ENCODE measurements at regions not wholly inside any gene's neighbourhood (a gene's known extent, or its start where the extent isn't known, plus 50 kb on each side); places are given as distances from the start of the nearest gene placed in this dataset.
"Not testable (repeated sequence)": the region's sequence is repeated elsewhere in the genome, so short reads cannot be mapped to it uniquely, and the experiment has no call there.

DNA sequence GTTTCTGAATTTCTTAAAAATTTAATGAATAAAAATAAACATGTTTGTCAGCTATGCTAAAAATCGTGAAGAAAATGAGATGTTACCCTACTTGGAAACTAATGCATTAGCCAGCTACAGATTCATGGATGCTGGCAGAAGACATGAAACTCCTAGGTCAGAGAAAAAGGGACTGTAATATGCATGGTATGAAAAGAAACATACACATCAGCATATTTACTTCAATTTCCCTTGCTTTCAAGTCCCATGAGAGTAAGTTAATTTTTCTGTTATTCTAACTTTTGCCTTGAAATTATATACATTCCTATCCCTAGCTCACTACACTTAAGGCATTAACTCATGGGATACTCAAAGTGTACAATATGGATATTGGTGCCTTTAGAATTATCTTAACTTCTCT lies 2041.4 kb upstream of the LRRTM1 start:
- DNase-seq = no peak

DNA sequence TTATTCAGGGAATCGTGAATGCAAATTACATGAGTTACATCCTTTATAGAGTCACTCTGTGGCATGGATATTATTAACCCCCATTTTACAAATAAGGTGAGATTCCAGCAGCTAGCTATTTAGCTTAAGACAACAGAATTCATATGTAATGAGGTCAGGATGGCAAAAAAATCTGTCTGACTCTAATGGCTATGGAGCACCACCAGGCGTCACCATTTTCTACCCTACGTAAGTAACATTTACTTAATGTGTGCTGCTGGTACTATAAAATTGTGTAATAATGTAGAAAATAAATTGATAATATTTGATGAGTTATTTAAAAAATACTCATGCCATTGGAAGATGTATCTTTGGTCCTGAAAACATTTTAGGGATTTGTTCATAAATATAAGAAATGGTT lies 2040.1 kb upstream of the LRRTM1 start:
- no peak for DNase-seq

GRCh38 chr2:82342356-82342755 lies 2037.8 kb upstream of the LRRTM1 start:
- DNase-seq = no peak

DNA sequence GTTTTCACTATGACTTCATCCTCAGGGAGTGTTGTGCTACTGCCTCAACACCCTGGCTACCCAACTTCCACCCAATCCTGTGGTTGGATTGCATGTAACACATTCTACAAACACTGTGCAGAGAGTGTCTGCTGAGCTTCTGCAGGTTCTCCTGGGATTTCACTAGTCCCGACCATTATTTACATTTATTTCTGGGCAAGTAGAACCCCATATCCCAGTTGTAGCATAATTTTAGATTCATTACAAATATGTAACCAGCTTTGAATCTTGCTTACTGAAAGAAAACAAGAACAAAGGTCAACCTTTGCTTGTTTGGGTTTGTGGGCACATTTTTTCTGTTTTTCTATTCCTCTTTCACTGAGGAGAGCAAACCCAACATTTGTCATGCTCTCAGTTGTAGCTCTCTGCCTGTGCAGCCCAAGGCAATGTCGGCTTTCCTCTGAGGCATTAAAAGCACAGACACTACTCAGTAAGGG lies 2036.1 kb upstream of the LRRTM1 start:
- no peak for DNase-seq

DNA sequence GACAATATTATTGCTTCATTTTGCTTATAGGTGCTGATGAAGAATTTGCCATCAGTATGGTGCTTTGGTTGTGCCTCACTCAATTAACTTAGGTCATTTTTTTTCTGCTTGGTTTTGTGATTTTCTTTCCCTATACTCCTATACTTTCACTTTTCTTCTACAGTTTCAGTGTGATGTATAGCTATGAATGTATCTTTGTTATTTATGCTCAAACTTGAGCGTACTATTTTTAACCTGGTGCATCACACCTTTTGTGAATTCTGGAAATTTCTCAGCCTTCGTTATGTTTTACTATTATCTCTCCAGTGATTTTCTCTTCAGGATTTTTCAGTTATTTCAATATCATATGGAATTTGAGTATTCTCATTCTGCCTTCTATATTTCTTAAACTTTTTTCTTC lies 2035.3 kb upstream of the LRRTM1 start:
- no peak for DNase-seq

GRCh38 chr2:82333697-82334096 lies 2029.1 kb upstream of the LRRTM1 start:
- no peak for DNase-seq

DNA sequence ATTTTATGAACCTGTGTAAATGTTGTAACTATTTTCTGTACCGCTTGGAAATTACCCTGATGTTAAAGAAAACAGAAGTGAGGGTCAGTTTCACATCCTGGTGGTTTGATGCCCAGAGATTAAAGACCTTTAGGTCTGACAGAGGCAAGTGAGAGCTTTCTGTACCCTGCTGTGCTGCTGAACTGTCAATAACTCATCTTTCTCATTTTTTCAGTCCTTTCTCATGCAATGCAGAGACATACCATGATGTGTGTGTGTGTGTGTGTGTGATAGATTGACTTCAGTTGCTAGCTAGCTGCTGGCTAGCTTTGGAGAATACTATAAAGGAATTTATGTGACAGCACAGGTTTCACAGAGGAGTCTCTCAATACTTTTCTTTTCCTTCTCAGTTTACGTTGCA lies 2025.6 kb upstream of the LRRTM1 start:
- DNase-seq = no peak

- not testable (repeated sequence) for DNase-seq
These were observed 2021.7 kb upstream of the LRRTM1 start for GRCh38 chr2:82326180-82326767.

GRCh38 chr2:82320296-82320695 lies 2015.7 kb upstream of the LRRTM1 start:
- no peak for DNase-seq

DNA sequence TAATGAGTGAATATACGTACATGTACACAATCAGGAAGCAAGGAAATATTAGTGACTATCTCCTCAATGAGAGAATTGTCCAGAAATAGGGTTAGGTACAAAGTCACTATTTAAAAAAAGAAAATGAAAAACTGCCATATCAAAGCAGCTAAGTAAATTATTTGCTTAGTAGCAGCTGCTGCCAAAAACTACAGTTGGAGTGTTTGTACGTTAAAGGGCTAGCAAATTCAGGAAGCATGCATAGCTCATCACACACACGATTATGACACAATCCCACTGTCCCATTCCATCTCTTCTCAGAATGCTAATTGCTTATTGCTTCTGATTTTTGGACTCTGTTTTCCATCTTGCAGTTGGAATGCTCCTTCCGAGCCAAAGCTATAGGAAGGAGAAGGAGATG lies 2012.5 kb upstream of the LRRTM1 start:
- no peak for DNase-seq

DNA sequence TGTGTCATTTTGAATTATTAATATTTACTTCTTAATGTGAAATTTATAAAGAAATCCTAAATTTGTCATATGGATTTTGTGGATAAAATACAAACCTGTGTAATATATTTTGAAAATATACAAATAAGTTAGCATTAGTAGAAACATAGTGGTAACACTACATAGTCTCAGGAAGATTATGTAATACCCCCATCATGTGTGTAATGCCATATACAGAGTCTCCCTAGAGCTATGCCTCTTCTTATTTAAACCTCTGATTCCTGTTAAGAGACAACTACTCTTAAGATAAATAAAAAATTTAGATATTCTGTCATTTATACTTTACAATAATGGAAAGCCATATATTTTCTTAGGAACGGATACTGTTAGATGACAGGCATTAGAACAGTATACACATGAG lies 2012.0 kb upstream of the LRRTM1 start:
- no peak for DNase-seq

GRCh38 chr2:82314836-82315472 lies 2010.4 kb upstream of the LRRTM1 start:
- DNase-seq = no peak

DNA sequence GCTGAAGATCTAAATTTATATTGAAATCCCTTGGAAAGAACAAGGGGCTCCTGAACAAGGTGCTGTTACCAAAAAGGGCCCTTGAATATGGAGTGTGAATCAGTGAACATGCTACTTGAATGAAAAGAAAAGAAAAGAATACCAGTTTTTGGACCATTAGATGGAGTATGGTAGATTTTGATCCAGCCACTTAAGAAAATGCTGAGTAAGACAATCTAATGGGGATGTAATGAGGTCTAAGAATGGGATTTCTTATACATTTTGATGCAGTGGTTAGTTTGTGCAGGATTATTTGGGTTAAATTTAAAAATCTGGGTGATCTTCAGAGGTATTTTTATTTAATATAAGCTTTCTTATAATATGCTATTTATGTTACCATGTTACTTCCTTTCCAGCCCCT lies 2003.0 kb upstream of the LRRTM1 start:
- no peak for DNase-seq

GRCh38 chr2:82301506-82301905 lies 1997.0 kb upstream of the LRRTM1 start:
- DNase-seq = no peak

DNA sequence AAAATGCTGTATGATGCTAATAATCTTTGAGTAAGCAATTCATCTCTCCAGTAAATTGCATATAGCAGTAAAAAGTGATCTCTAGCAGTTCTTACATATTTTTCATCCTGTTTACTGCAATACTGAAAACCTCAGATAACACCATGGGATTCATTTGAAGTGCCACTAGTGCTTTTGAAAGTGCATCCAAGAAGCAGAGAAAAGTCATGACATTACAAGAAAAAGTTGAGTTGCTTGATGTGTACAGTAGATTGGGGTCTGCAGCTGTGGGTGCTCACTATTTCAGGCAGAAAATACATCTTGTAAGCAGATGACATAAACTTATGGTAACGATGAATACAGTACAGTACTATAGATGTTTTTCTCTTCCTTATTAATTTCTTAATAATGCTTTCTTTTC lies 1984.9 kb upstream of the LRRTM1 start:
- no peak for DNase-seq

DNA sequence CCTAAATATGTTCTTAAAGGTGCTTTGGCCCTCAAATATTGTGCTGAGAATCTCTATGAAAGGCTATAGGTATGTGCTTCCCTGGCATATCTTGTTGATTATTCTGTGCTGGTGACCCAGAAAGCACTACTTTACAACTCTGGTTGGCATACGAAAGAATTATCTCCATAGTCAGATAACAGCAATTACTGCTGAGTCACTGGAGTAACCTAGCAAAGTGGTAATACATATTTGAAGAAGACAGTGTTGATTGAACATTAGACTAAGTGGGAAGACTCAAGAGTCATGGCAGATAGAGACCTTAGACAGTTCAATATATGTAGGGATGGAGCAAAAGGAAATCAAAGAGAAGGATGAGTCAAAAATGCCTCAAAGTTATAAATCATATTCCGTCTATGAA lies 1978.5 kb upstream of the LRRTM1 start:
- DNase-seq = no peak

- DNase-seq = no peak
These were observed 1977.7 kb upstream of the LRRTM1 start for GRCh38 chr2:82282111-82282882.

GRCh38 chr2:82279367-82279766 lies 1974.8 kb upstream of the LRRTM1 start:
- no peak for DNase-seq

DNA sequence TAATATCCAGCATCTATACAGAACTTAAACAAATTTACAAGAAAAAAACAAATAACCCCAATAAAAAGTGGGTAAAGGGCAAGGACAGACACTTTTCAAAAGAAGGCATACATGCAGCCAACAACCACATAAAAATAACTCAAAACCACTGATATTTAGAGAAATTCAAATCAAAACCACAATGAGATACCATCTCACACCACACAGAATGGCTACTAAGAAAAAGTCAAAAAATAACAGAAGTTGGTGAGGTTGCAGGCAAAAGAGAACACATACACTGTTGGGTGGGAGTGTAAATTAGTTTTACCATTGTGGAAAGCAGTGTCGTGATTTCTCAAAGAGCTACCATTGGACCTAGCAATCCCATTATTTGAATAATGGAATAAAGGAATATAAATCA lies 1973.9 kb upstream of the LRRTM1 start:
- DNase-seq = no peak

DNA sequence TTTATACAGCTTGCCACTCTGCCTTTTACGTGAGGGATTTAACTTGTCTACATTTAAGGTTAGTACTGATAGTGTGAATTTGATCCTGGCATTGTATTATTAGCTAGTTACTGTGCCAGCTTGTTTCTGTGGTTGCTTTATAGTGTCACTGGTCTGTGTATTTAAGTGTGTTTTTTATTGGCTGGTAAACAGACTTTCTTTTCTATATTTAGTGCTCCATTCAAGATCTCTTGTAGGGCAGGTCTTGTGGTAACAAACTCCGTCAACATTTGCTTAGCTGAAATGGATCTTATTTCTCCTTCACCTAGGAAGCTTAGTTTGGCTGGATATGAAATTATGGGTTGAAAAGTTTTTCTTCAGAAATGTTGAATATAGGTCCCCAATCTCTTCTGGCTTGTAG lies 1971.0 kb upstream of the LRRTM1 start:
- no peak for DNase-seq

GRCh38 chr2:82268446-82268845 lies 1963.9 kb upstream of the LRRTM1 start:
- DNase-seq = no peak

DNA sequence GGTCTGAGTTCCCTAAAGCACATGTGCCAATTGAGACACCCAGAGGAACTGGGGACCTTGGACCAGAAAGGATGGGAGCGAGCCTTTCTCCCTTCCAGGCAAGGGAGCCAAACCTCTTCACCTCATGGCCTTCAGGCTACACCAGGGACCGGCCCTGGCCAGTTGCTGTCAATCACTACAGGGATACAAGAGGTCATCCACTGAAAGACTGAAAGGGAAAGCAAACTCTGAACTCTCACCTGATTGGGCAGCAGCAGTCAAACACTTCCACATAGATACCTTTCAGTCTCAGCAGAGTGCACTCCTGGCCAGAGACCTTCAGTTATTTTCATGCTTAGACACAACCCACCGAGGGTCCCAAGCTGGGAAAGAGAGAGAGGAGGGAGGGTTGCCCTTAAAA lies 1956.0 kb upstream of the LRRTM1 start:
- DNase-seq = no peak

- DNase-seq = no peak
These were observed 1955.0 kb upstream of the LRRTM1 start for GRCh38 chr2:82259551-82259950.

DNA sequence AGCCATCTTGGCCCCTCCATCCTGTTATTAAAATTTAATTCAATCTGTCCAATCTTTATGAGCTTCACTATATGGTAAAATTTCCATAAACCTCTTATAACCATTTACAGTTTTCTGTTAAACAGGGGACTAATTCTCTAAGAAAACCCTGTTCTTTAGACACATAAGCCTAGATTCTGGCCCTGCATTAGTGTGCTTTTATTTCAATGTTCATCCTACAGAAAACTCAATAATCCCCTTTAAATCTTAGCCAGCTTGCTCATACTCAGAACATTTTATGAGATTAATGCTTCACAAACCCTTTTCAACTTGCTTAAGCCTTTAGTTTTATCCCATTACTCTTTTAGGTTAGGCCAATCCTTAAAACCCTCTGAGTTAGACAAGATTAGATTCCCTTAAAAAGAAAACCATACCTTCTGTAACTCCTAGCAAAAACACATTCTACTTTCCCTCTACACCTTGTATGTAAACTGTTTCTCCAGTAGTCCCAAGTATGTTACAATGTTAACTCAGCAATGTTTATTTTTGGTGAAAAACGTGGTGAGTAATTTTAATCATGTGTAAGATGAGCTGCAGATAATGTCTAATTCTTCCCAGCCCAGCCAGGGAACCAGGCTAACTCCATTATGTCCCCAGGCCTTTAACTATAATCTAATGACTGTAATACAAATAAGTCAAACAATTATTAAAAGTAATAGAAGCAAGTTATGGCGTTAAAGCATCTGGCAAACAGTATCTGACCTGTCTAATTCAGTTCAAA lies 1953.4 kb upstream of the LRRTM1 start:
- DNase-seq = no peak

Data from activated naive CD4-positive, alpha-beta T cell treated with Interleukin-2 at 50 U/mL for 16 hours (primary cell).